ENCODE measurements at regions not wholly inside any gene's neighbourhood (a gene's known extent, or its start where the extent isn't known, plus 50 kb on each side); places are given as distances from the start of the nearest gene placed in this dataset.

DNA sequence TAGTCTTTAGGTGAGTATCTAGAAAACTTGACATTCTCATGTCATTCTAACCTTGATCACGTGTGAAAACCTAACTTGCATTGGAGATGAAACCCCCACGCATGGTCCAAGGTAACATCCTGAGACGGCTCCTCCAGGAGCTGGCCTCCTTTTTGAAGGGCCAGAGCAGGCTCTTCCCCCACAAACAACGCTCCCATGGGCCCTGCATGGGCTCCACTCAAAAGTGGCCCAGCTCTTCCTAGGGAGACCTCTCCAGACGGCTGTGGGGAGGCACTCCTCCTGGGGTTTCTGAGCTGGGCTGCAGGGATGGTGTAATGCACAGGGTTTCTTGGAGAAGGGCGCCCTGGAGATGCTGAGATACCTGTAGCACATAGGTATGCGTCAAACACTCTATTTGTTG, 296.2 kb upstream of the IRX1 start:
- Histone ChIP-seq H3K27me3 (ENCODE audit: control insufficient read depth, insufficient read depth, low read length) (no peaks in the 10 kb centered on the region), H3K4me3 (ENCODE audit: low read length) (no peak overlapping the region), H3K27ac (ENCODE audit: low read length) (no peak overlapping the region), H3K9me3 (ENCODE audit: control insufficient read depth, insufficient read depth, low read length) (no peaks in the 10 kb centered on the region; the same call in 1 of the 2 replicates), H3K4me1 (ENCODE audit: control insufficient read depth, insufficient read depth, low read length) (peaks cover 1% of the 10 kb centered on the region; the same call in 1 of the 2 replicates), H3K36me3 (ENCODE audit: control insufficient read depth, insufficient read depth, low read length) (no peaks in the 10 kb centered on the region)
- WGBS (ENCODE audit: insufficient coverage, insufficient read length) = no CpG with 5 or more reads among the region's 7 CpGs
- DNase-seq (ENCODE audit: low read depth, low spot score) = no peak

- Histone ChIP-seq H3K27me3 (ENCODE audit: control insufficient read depth, insufficient read depth, low read length) (no peaks in the 10 kb centered on the region), H3K9me3 (ENCODE audit: control insufficient read depth, insufficient read depth, low read length) (no peaks in the 10 kb centered on the region; the same call in 1 of the 2 replicates), H3K27ac (ENCODE audit: low read length) (no peak overlapping the region), H3K4me1 (ENCODE audit: control insufficient read depth, insufficient read depth, low read length) (peaks cover 1% of the 10 kb centered on the region; the same call in 1 of the 2 replicates), H3K36me3 (ENCODE audit: control insufficient read depth, insufficient read depth, low read length) (no peaks in the 10 kb centered on the region), H3K4me3 (ENCODE audit: low read length) (no peak overlapping the region)
- no CpG with 5 or more reads among the region's 3 CpGs for WGBS (ENCODE audit: insufficient coverage, insufficient read length)
- no peak for DNase-seq (ENCODE audit: low read depth, low spot score)
These were observed 297.8 kb upstream of the IRX1 start for GRCh38 chr5:3297853-3298252.

- H3K27me3 ChIP-seq (ENCODE audit: control insufficient read depth, insufficient read depth, low read length) = no peaks in the 10 kb centered on the region
- no peak for DNase-seq (ENCODE audit: low read depth, low spot score)
These were observed 307.3 kb upstream of the IRX1 start for GRCh38 chr5:3288325-3288724.

GRCh38 chr5:3287516-3287915, 308.1 kb upstream of the IRX1 start:
- H3K9me3 ChIP-seq (ENCODE audit: control insufficient read depth, insufficient read depth, low read length) = no peaks in the 10 kb centered on the region
- H3K27ac ChIP-seq (ENCODE audit: low read length) = no peak overlapping the region
- no peaks in the 10 kb centered on the region for H3K27me3 ChIP-seq (ENCODE audit: control insufficient read depth, insufficient read depth, low read length)
- no peaks in the 10 kb centered on the region for H3K4me1 ChIP-seq (ENCODE audit: control insufficient read depth, insufficient read depth, low read length)
- H3K4me3 ChIP-seq (ENCODE audit: low read length) = no peak overlapping the region
- no CpG with 5 or more reads among the region's 9 CpGs for WGBS (ENCODE audit: insufficient coverage, insufficient read length)
- H3K36me3 ChIP-seq (ENCODE audit: control insufficient read depth, insufficient read depth, low read length) = no peaks in the 10 kb centered on the region
- DNase-seq (ENCODE audit: low read depth, low spot score) = no peak

More at GRCh38 chr5:3288325-3288724, 307.3 kb upstream of the IRX1 start:
- no peaks in the 10 kb centered on the region for H3K4me1 ChIP-seq (ENCODE audit: control insufficient read depth, insufficient read depth, low read length)
- no peaks in the 10 kb centered on the region for H3K36me3 ChIP-seq (ENCODE audit: control insufficient read depth, insufficient read depth, low read length)
- H3K4me3 ChIP-seq (ENCODE audit: low read length) = no peak overlapping the region
- no peaks in the 10 kb centered on the region for H3K9me3 ChIP-seq (ENCODE audit: control insufficient read depth, insufficient read depth, low read length)
- no peak overlapping the region for H3K27ac ChIP-seq (ENCODE audit: low read length)
- no CpG with 5 or more reads among the region's 18 CpGs for WGBS (ENCODE audit: insufficient coverage, insufficient read length)

DNA sequence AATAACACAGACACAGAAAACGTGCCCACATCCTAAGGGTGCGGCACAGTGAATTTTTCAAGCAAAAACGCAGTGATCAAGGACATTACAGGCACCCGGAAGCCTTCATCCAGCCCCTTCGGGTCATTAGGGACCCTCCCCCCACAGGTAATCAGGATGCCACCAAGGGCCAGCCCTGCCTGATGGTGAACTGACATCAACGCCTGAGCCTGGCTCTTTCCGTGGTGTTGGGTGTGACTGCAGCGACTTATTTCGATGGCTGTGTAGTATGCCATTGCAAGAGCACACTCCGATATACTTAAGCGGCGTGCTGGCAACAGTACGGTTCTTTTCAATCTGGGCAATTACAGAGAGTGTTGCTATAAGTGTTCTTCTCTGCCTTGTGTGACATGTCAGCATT, 310.0 kb upstream of the IRX1 start:
- Histone ChIP-seq H3K27ac (ENCODE audit: low read length) (no peak overlapping the region), H3K27me3 (ENCODE audit: control insufficient read depth, insufficient read depth, low read length) (no peaks in the 10 kb centered on the region)

DNA sequence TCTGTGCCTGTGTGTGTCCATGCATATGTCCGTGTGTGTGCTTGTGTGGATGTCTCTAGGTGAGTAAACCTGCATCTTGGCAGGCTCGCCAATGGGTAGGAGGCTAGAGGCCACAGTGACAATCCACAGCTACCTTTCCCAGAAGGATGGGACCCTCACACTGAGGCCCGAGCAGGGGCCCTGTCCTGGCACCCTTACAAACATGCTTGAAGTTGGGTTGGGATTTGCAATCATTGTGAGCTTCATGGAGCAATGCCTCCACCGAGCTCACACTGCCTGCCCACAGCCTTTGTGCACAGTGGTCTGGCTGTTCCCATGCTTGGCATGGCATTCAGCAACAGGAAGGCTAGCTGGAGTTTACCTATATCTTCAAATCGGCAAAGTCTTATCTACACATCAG, 311.1 kb upstream of the IRX1 start:
- WGBS (ENCODE audit: insufficient coverage, insufficient read length) = no CpG with 5 or more reads among the region's 5 CpGs
- Histone ChIP-seq H3K27ac (ENCODE audit: low read length) (no peak overlapping the region), H3K4me3 (ENCODE audit: low read length) (no peak overlapping the region), H3K27me3 (ENCODE audit: control insufficient read depth, insufficient read depth, low read length) (no peaks in the 10 kb centered on the region), H3K4me1 (ENCODE audit: control insufficient read depth, insufficient read depth, low read length) (no peaks in the 10 kb centered on the region), H3K9me3 (ENCODE audit: control insufficient read depth, insufficient read depth, low read length) (no peaks in the 10 kb centered on the region), H3K36me3 (ENCODE audit: control insufficient read depth, insufficient read depth, low read length) (no peaks in the 10 kb centered on the region)
- no peak for DNase-seq (ENCODE audit: low read depth, low spot score)

More for the DNA sequence above, 310.0 kb upstream of the IRX1 start:
- no peaks in the 10 kb centered on the region for H3K4me1 ChIP-seq (ENCODE audit: control insufficient read depth, insufficient read depth, low read length)
- no peak overlapping the region for H3K4me3 ChIP-seq (ENCODE audit: low read length)
- no peak for DNase-seq (ENCODE audit: low read depth, low spot score)
- no peaks in the 10 kb centered on the region for H3K9me3 ChIP-seq (ENCODE audit: control insufficient read depth, insufficient read depth, low read length)
- WGBS (ENCODE audit: insufficient coverage, insufficient read length) = no CpG with 5 or more reads among the region's 13 CpGs
- no peaks in the 10 kb centered on the region for H3K36me3 ChIP-seq (ENCODE audit: control insufficient read depth, insufficient read depth, low read length)

DNA sequence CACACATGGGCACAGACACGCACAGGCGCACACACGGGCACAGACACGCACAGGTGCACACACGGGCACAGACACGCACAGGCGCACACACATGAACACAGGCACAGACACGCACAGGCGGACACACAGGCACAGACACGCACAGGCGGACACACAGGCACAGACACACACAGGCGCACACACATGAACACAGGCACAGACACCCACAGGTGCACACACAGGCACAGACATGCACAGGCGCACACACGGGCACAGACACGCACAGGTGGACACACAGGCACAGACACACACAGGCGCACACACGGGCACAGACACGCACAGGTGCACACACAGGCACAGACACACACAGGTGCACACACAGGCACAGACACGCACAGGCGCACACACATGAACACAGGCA, 312.8 kb upstream of the IRX1 start:
- Histone ChIP-seq H3K9me3 (ENCODE audit: control insufficient read depth, insufficient read depth, low read length) (no peaks in the 10 kb centered on the region), H3K36me3 (ENCODE audit: control insufficient read depth, insufficient read depth, low read length) (no peaks in the 10 kb centered on the region), H3K27ac (ENCODE audit: low read length) (no peak overlapping the region), H3K4me3 (ENCODE audit: low read length) (no peak overlapping the region), H3K4me1 (ENCODE audit: control insufficient read depth, insufficient read depth, low read length) (no peaks in the 10 kb centered on the region), H3K27me3 (ENCODE audit: control insufficient read depth, insufficient read depth, low read length) (no peaks in the 10 kb centered on the region)
- WGBS (ENCODE audit: insufficient coverage, insufficient read length) = no CpG with 5 or more reads among the region's 20 CpGs
- no peak for DNase-seq (ENCODE audit: low read depth, low spot score)

GRCh38 chr5:3281366-3281765, 314.3 kb upstream of the IRX1 start:
- WGBS (ENCODE audit: insufficient coverage, insufficient read length) = no CpG with 5 or more reads among the region's 7 CpGs
- H3K36me3 ChIP-seq (ENCODE audit: control insufficient read depth, insufficient read depth, low read length) = no peaks in the 10 kb centered on the region

GRCh38 chr5:3278643-3279042, 317.0 kb upstream of the IRX1 start:
- no peak for DNase-seq (ENCODE audit: low read depth, low spot score)
- no CpG with 5 or more reads among the region's 1 CpG for WGBS (ENCODE audit: insufficient coverage, insufficient read length)
- Histone ChIP-seq H3K36me3 (ENCODE audit: control insufficient read depth, insufficient read depth, low read length) (no peaks in the 10 kb centered on the region), H3K27me3 (ENCODE audit: control insufficient read depth, insufficient read depth, low read length) (no peaks in the 10 kb centered on the region), H3K9me3 (ENCODE audit: control insufficient read depth, insufficient read depth, low read length) (no peaks in the 10 kb centered on the region), H3K27ac (ENCODE audit: low read length) (no peak overlapping the region), H3K4me1 (ENCODE audit: control insufficient read depth, insufficient read depth, low read length) (peaks cover 2% of the 10 kb centered on the region; the same call in 1 of the 2 replicates), H3K4me3 (ENCODE audit: low read length) (no peak overlapping the region)

More at GRCh38 chr5:3281366-3281765, 314.3 kb upstream of the IRX1 start:
- Histone ChIP-seq H3K4me3 (ENCODE audit: low read length) (no peak overlapping the region), H3K4me1 (ENCODE audit: control insufficient read depth, insufficient read depth, low read length) (peaks cover 2% of the 10 kb centered on the region; the same call in 1 of the 2 replicates), H3K9me3 (ENCODE audit: control insufficient read depth, insufficient read depth, low read length) (no peaks in the 10 kb centered on the region), H3K27ac (ENCODE audit: low read length) (no peak overlapping the region), H3K27me3 (ENCODE audit: control insufficient read depth, insufficient read depth, low read length) (no peaks in the 10 kb centered on the region)
- no peak for DNase-seq (ENCODE audit: low read depth, low spot score)

DNA sequence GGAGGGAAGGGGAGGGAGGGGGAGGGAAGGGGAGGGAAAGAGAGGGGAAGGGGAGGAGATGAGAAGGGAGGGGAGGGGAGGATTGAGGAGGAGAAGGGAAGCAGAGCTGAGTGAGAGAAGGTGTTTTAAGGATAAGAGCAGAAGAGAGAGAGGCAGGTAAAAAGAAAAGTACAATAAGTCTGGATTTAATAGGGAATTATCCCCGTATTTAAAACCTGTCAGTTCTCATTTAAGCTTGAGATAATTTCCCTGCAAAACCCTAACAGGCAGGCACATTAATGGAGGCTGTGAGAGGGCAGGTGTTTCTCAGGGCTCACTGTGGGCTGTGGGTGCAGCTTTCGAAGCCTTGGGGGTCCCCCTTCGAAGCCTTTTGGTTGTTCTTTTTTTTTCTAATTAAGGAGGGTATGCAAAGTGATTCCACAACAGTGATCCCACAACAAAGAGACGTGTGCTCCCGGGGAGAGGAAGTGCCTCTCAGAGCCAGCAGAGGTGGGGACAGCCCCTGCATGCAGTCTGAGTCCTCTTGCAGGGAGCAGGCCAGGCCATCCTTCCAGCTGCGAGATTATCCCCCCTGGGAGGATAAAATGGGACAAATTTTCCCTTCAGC, 317.9 kb upstream of the IRX1 start:
- no peaks in the 10 kb centered on the region for H3K27me3 ChIP-seq (ENCODE audit: control insufficient read depth, insufficient read depth, low read length)
- DNase-seq (ENCODE audit: low read depth, low spot score) = no peak
- peaks cover 2% of the 10 kb centered on the region; the same call in 1 of the 2 replicates for H3K4me1 ChIP-seq (ENCODE audit: control insufficient read depth, insufficient read depth, low read length)
- no peaks in the 10 kb centered on the region for H3K36me3 ChIP-seq (ENCODE audit: control insufficient read depth, insufficient read depth, low read length)
- no peak overlapping the region for H3K27ac ChIP-seq (ENCODE audit: low read length)
- no peak overlapping the region for H3K4me3 ChIP-seq (ENCODE audit: low read length)
- H3K9me3 ChIP-seq (ENCODE audit: control insufficient read depth, insufficient read depth, low read length) = no peaks in the 10 kb centered on the region
- no CpG with 5 or more reads among the region's 6 CpGs for WGBS (ENCODE audit: insufficient coverage, insufficient read length)

DNA sequence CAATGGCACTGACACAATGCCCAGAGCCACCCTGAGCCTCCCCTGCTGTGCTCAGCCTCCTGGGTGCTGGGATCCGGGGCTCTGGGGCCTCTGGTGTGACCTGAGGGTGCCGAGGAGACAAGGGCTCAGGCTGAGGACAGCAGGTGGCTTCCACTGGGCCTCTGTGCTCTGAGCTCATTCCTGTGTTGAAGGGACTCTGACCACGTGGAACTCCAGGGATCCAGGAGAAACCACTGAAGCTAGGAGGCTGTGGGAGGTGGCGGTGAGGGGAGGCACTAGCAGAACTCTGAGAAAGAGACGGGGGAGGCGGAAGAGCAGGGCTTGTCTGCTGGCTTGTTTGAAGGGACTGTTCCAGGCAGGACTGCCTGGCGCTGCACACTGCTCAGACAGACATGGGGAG, 318.7 kb upstream of the IRX1 start:
- H3K9me3 ChIP-seq (ENCODE audit: control insufficient read depth, insufficient read depth, low read length) = no peaks in the 10 kb centered on the region

More for the DNA sequence above, 318.7 kb upstream of the IRX1 start:
- no peak for DNase-seq (ENCODE audit: low read depth, low spot score)
- Histone ChIP-seq H3K4me3 (ENCODE audit: low read length) (no peak overlapping the region), H3K4me1 (ENCODE audit: control insufficient read depth, insufficient read depth, low read length) (peaks cover 2% of the 10 kb centered on the region; the same call in 1 of the 2 replicates), H3K27me3 (ENCODE audit: control insufficient read depth, insufficient read depth, low read length) (no peaks in the 10 kb centered on the region), H3K36me3 (ENCODE audit: control insufficient read depth, insufficient read depth, low read length) (no peaks in the 10 kb centered on the region), H3K27ac (ENCODE audit: low read length) (no peak overlapping the region)
- no CpG with 5 or more reads among the region's 7 CpGs for WGBS (ENCODE audit: insufficient coverage, insufficient read length)

Measured in iPS DF 6.9 (cell line).